CD4-positive, alpha-beta T cell (primary cell): ENCODE measurements at regions not wholly inside any gene's neighbourhood (a gene's known extent, or its start where the extent isn't known, plus 50 kb on each side); places are given as distances from the start of the nearest gene placed in this dataset.

Experiments
- ATAC-seq: fragments of 200-7000 bp; cut with Tn5 transposase; one replicate; pipeline ENCODE4 v1.10.0; 2022; ENCODE audit warnings: mild to moderate bottlenecking; ENCODE audit not compliant: poor library complexity
- CTCF ChIA-PET: fragments of 350-600 bp; sonication (Branson Sonifier 250); formaldehyde crosslinking; loops from one replicate; lab custom pipeline; 2021; ENCODE audit warnings: antibody characterized with exemption, inconsistent platforms; lab: Charles Lee
- POLR2A ChIA-PET: fragments of 350-600 bp; sonication (Branson Sonifier 250); formaldehyde crosslinking; loops from one replicate; lab custom pipeline; 2021; ENCODE audit warnings: antibody characterized with exemption, inconsistent platforms; lab: Charles Lee
- DNase-seq, 14 experiments: peaks; one replicate each; pipeline ENCODE4 v3.0.0-alpha.2; 2013 to 2020; ENCODE audit warnings: mixed read lengths in 2 of 14
- H3K27ac ChIP-seq, 2 donors: one replicate each; pipeline versions ENCODE4 v1.5.1 to v1.7.0; 2013; ENCODE audit warnings: low read length in 2 of 2, low read depth in 1 of 2, mild to moderate bottlenecking in 1 of 2
- H3K27me3 ChIP-seq, 2 experiments: 1 replicate in 1 of 2; 2 replicates in 1 of 2; pipeline versions ENCODE4 v1.6.1 to v1.7.0; 2013; ENCODE audit warnings: low read length in 2 of 2, control low read depth in 1 of 2, mild to moderate bottlenecking in 1 of 2, moderate library complexity in 1 of 2; ENCODE audit not compliant: insufficient read depth in 2 of 2, control insufficient read depth in 1 of 2
- H3K36me3 ChIP-seq: one replicate; pipeline ENCODE4 v1.6.1; 2013; ENCODE audit warnings: low read length, control low read depth; ENCODE audit not compliant: insufficient read depth
- H3K4me1 ChIP-seq: one replicate; pipeline ENCODE4 v1.6.1; 2013; ENCODE audit warnings: low read length, control low read depth; ENCODE audit not compliant: insufficient read depth
- H3K4me3 ChIP-seq: one replicate; pipeline ENCODE4 v1.5.1; 2013; ENCODE audit warnings: mild to moderate bottlenecking, low read length, moderate library complexity
- H3K9me3 ChIP-seq, 2 experiments: 1 replicate in 1 of 2; 2 replicates in 1 of 2; pipeline versions ENCODE4 v1.6.1 to v1.7.0; 2013; ENCODE audit warnings: low read length in 2 of 2, mild to moderate bottlenecking in 2 of 2, control low read depth in 1 of 2, moderate library complexity in 1 of 2; ENCODE audit not compliant: control insufficient read depth in 1 of 2, insufficient read depth in 1 of 2
- H3K27ac Mint-ChIP-seq: one replicate; pipeline ENCODE4 v1.8.0; 2020; ENCODE audit warnings: mixed read lengths
- H3K27me3 Mint-ChIP-seq: one replicate; pipeline ENCODE4 v1.8.0; 2021; ENCODE audit warnings: mixed read lengths
- H3K36me3 Mint-ChIP-seq: one replicate; pipeline ENCODE4 v1.8.0; 2021; ENCODE audit warnings: low read depth, mixed read lengths
- H3K4me1 Mint-ChIP-seq: one replicate; pipeline ENCODE4 v1.8.0; 2021; ENCODE audit warnings: low read depth, mixed read lengths
- H3K4me3 Mint-ChIP-seq: one replicate; pipeline ENCODE4 v1.8.0; 2020; ENCODE audit warnings: mild to moderate bottlenecking, mixed read lengths
- H3K9me3 Mint-ChIP-seq: one replicate; pipeline ENCODE4 v1.8.0; 2020; ENCODE audit warnings: mixed read lengths
- CTCF ChIP-seq: fragments of 200-600 bp; IDR thresholded peaks from one replicate; pipeline ENCODE4 v1.8.0; 2022; ENCODE audit warnings: antibody characterized with exemption, mild to moderate bottlenecking
- intact Hi-C, 2 experiments: fragments of 100-400 bp; cut with DNase I in 1 of 2; cut with micrococcal nuclease in 1 of 2; formaldehyde crosslinking; loops; one replicate each; pipeline versions ENCODE4 v1.15.1 to v1.9.0; 2023 to 2025; cut with DNase I, micrococcal nuclease

GRCh38 chr3:128560768-128561167 is 67.8 kb upstream of the GATA2 start:
- H3K9me3 Mint-ChIP-seq = no peaks in the 10 kb centered on the region
- H3K4me1 ChIP-seq = peaks cover 5% of the 10 kb centered on the region
- no peaks in the 10 kb centered on the region for H3K36me3 ChIP-seq
- ChIA-PET CTCF (no interaction called here), POLR2A (no interaction called here)
- peaks cover 19 to 30% of the 10 kb centered on the region in 2 experiments for H3K27me3 ChIP-seq
- no peaks in the 10 kb centered on the region for H3K36me3 Mint-ChIP-seq
- ATAC-seq (no peak), DNase-seq (no peak)
- H3K27me3 Mint-ChIP-seq = peaks cover 50% of the 10 kb centered on the region
- no peak overlapping the region for H3K4me3 ChIP-seq
- peaks cover 0 to 4% of the 10 kb centered on the region in 2 experiments for H3K9me3 ChIP-seq
- intact Hi-C loops = no loop called here
- no peak overlapping the region for H3K27ac Mint-ChIP-seq
- H3K4me1 Mint-ChIP-seq = peaks cover 8% of the 10 kb centered on the region
- H3K4me3 Mint-ChIP-seq = no peak overlapping the region
- TF ChIP-seq CTCF = no peak
- no peak overlapping the region for H3K27ac ChIP-seq

- H3K4me1 ChIP-seq = peaks cover 5% of the 10 kb centered on the region
- no peak overlapping the region for H3K4me3 ChIP-seq
- POLR2A ChIA-PET = no interaction called here
- DNase-seq (peak in 4 of 14 experiments; percentile 8 to 31 (median 16)), ATAC-seq (no peak)
- H3K36me3 ChIP-seq = no peaks in the 10 kb centered on the region
- Mint-ChIP-seq H3K27me3 (peaks cover 54% of the 10 kb centered on the region), H3K27ac (no peak overlapping the region), H3K4me3 (no peak overlapping the region), H3K4me1 (peaks cover 8% of the 10 kb centered on the region), H3K9me3 (no peaks in the 10 kb centered on the region), H3K36me3 (no peaks in the 10 kb centered on the region)
- CTCF ChIA-PET = no interaction called here
- peaks cover 0 to 4% of the 10 kb centered on the region in 2 experiments for H3K9me3 ChIP-seq
- peaks cover 24 to 37% of the 10 kb centered on the region in 2 experiments for H3K27me3 ChIP-seq
- no peak for TF ChIP-seq CTCF
- intact Hi-C loops = no loop called here
- no peak overlapping the region for H3K27ac ChIP-seq
These were observed 66.7 kb upstream of the GATA2 start for GRCh38 chr3:128559486-128560225.

GRCh38 chr3:128557531-128558280 is 64.7 kb upstream of the GATA2 start:
- peaks cover 0 to 4% of the 10 kb centered on the region in 2 experiments for H3K9me3 ChIP-seq
- H3K4me3 Mint-ChIP-seq = no peak overlapping the region
- peaks cover 73% of the 10 kb centered on the region for H3K27me3 Mint-ChIP-seq
- H3K27ac ChIP-seq = no peak overlapping the region
- H3K27me3 ChIP-seq = peaks cover 29 to 49% of the 10 kb centered on the region in 2 experiments
- H3K4me1 ChIP-seq = peaks cover 5% of the 10 kb centered on the region
- CTCF ChIA-PET = no interaction called here
- H3K4me3 ChIP-seq = no peak overlapping the region
- H3K9me3 Mint-ChIP-seq = no peaks in the 10 kb centered on the region
- peaks cover 13% of the 10 kb centered on the region for H3K4me1 Mint-ChIP-seq
- no peak for ATAC-seq
- intact Hi-C loops = no loop called here
- H3K36me3 Mint-ChIP-seq = no peaks in the 10 kb centered on the region
- H3K36me3 ChIP-seq = no peaks in the 10 kb centered on the region
- DNase-seq = no peak
- no peak overlapping the region for H3K27ac Mint-ChIP-seq
- TF ChIP-seq CTCF = no peak
- POLR2A ChIA-PET = no interaction called here
